Skeletal muscle tissue (tissue), 3 donors: ENCODE measurements at regions not wholly inside any gene's neighbourhood (a gene's known extent, or its start where the extent isn't known, plus 50 kb on each side); places are given as distances from the start of the nearest gene placed in this dataset.

ENCODE experiments used
- H3K27ac ChIP-seq: one replicate; pipeline ENCODE4 v1.7.0; 2013; ENCODE audit warnings: mild to moderate bottlenecking, low read depth, low read length, inconsistent platforms
- H3K27me3 ChIP-seq, 3 donors: one replicate each; pipeline ENCODE4 v1.7.0; 2013; ENCODE audit warnings: low read length in 3 of 3; ENCODE audit not compliant: control insufficient read depth in 3 of 3, insufficient read depth in 3 of 3
- H3K36me3 ChIP-seq, 3 donors: one replicate each; pipeline ENCODE4 v1.7.0; 2013; ENCODE audit warnings: low read length in 3 of 3; ENCODE audit not compliant: control insufficient read depth in 3 of 3, insufficient read depth in 3 of 3
- H3K4me1 ChIP-seq, 3 donors: one replicate each; pipeline ENCODE4 v1.7.0; 2013; ENCODE audit warnings: low read length in 3 of 3, mild to moderate bottlenecking in 3 of 3; ENCODE audit not compliant: control insufficient read depth in 3 of 3, insufficient read depth in 3 of 3
- H3K4me3 ChIP-seq, 3 donors: one replicate each; pipeline ENCODE4 v1.7.0; 2013; ENCODE audit warnings: low read length in 3 of 3
- H3K9ac ChIP-seq, 3 donors: one replicate each; pipeline ENCODE4 v1.7.0; 2013; ENCODE audit warnings: low read length in 3 of 3, mild to moderate bottlenecking in 3 of 3, moderate library complexity in 2 of 3, low read depth in 1 of 3
- H3K9me3 ChIP-seq, 3 donors: one replicate each; pipeline ENCODE4 v1.7.0; 2013; ENCODE audit warnings: low read length in 3 of 3; ENCODE audit not compliant: control insufficient read depth in 3 of 3
- donor health status: Osteomylitis.

DNA sequence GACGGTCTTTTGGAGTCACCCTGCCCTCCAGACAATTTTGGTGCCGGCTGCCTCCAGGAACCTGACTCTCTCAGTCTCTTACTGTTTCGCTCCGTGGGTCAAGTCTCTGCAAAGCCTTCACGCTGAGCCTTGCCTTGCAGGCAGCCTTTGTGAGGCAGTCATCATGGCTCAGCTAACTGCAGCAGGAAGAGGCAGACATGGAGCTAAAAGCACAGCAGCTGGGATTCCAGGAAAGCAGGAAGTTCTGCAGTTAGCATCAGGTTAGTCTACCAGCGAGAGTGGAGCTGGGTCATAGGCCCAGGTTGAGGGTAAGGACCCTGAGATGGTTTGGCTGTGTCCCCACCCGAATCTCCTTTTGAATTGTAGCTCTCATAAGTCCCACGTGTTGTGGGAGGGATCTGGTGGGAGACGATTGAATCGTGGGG is 305.4 kb downstream of the PCNX1 start:
- no peaks in the 10 kb centered on the region for H3K36me3 ChIP-seq

DNA sequence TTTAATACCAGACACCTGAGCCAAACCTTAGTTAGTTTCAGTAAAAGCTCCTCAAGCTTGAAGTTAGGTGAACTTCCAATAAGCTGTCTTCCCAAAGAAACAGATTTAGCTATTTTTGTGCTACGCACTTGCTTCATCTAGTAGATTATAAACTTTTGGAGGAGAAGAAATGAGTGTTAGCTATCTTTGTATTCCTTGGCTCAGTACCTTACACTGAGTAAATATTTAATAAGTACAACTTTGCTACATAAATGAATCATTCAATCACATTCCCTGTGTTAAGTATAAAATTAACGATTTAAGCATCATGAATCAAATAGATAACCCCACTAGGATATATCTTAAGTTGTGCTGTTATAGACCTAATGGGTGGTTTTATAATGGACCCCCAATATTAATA is 307.0 kb downstream of the PCNX1 start:
- Histone ChIP-seq H3K4me1 (no peaks in the 10 kb centered on the region), H3K9me3 (no peaks in the 10 kb centered on the region), H3K9ac (no peak overlapping the region), H3K27me3 (peaks cover 0 to 10% (median 0%) of the 10 kb centered on the region in 3 donors), H3K27ac (no peak overlapping the region), H3K4me3 (no peak overlapping the region), H3K36me3 (no peaks in the 10 kb centered on the region)

More for the DNA sequence above, 305.4 kb downstream of the PCNX1 start:
- H3K27ac ChIP-seq = no peak overlapping the region
- no peak overlapping the region for H3K9ac ChIP-seq
- no peaks in the 10 kb centered on the region for H3K4me1 ChIP-seq
- no peaks in the 10 kb centered on the region for H3K9me3 ChIP-seq
- H3K27me3 ChIP-seq = peaks cover 0 to 10% (median 0%) of the 10 kb centered on the region in 3 donors
- no peak overlapping the region for H3K4me3 ChIP-seq

DNA sequence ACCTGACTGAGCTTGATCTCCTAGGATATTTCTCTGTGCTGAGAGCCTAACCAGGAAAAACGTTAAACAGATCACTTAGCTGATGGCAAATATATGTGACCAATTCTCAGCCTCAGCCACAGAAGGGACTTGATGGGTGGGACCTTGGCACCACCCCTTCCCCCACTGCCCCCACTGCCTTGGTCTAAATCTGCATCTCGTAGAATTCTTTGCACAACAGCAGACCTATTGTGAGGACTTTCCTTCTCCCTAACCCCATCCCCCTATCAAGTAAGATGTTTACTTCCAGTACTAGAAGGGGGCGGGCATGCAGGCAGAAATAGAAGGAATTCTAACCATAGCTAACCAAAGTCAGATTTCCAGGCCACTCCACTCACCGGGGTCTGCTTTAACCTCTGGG is 313.2 kb downstream of the PCNX1 start:
- H3K9me3 ChIP-seq = no peaks in the 10 kb centered on the region
- H3K4me3 ChIP-seq = no peak overlapping the region
- H3K27me3 ChIP-seq = no peaks in the 10 kb centered on the region
- no peaks in the 10 kb centered on the region for H3K4me1 ChIP-seq
- no peak overlapping the region for H3K27ac ChIP-seq
- H3K36me3 ChIP-seq = no peaks in the 10 kb centered on the region
- H3K9ac ChIP-seq = no peak overlapping the region

GRCh38 chr14:71221119-71221518 is 313.9 kb downstream of the PCNX1 start:
- Histone ChIP-seq H3K4me1 (no peaks in the 10 kb centered on the region), H3K27me3 (no peaks in the 10 kb centered on the region), H3K9ac (no peak overlapping the region), H3K4me3 (no peak overlapping the region), H3K27ac (no peak overlapping the region), H3K36me3 (no peaks in the 10 kb centered on the region), H3K9me3 (no peaks in the 10 kb centered on the region)

GRCh38 chr14:71225113-71225512 is 317.9 kb downstream of the PCNX1 start:
- no peaks in the 10 kb centered on the region for H3K4me1 ChIP-seq
- H3K27me3 ChIP-seq = no peaks in the 10 kb centered on the region

DNA sequence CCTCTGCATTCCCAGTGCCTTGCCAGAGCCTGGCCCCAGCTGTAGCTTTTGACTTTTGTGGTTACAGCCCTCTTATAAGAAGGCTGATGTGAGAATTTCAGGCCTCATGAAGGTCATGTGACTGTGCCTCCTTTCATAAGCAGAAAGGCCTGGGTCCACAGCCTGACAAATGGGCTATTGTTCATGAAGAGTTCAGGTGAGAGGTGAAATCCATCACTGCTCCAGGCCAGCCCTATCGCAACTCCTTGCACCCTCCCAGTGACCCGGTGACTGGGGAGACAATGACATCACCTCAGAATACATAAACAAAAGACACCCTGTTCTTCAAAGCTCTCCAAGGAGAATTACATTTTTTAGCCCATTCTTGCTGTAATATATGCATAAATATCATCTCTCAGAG is 321.5 kb downstream of the PCNX1 start:
- Histone ChIP-seq H3K4me3 (no peak overlapping the region), H3K36me3 (no peaks in the 10 kb centered on the region), H3K9me3 (no peaks in the 10 kb centered on the region), H3K27me3 (no peaks in the 10 kb centered on the region), H3K9ac (no peak overlapping the region), H3K4me1 (no peaks in the 10 kb centered on the region), H3K27ac (no peak overlapping the region)

More at GRCh38 chr14:71225113-71225512, 317.9 kb downstream of the PCNX1 start:
- Histone ChIP-seq H3K9me3 (no peaks in the 10 kb centered on the region), H3K36me3 (no peaks in the 10 kb centered on the region), H3K4me3 (no peak overlapping the region), H3K27ac (no peak overlapping the region), H3K9ac (no peak overlapping the region)

DNA sequence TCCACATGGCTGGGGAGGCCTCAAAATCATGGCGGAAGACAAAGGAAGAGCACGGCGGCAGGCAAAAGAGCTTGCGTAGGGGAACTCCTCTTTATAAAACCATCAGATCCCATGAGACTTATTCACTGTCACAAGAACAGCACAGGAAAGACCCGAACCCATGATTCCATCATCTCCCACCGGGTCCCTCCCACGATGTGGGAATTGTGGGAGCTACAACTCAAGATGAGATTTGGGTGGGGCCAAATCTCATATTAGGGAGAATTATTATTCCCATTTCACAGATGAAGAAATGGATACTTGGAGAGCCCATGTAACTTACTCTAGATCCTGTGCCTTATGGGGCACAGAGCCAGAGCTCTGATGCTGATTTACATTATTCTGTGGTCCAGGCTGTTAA is 322.6 kb downstream of the PCNX1 start:
- no peak overlapping the region for H3K27ac ChIP-seq
- H3K4me3 ChIP-seq = no peak overlapping the region
- no peak overlapping the region for H3K9ac ChIP-seq
- no peaks in the 10 kb centered on the region for H3K27me3 ChIP-seq
- H3K4me1 ChIP-seq = no peaks in the 10 kb centered on the region
- no peaks in the 10 kb centered on the region for H3K36me3 ChIP-seq
- H3K9me3 ChIP-seq = no peaks in the 10 kb centered on the region

- Histone ChIP-seq H3K4me3 (no peak overlapping the region), H3K4me1 (no peaks in the 10 kb centered on the region), H3K9ac (no peak overlapping the region), H3K9me3 (no peaks in the 10 kb centered on the region), H3K36me3 (no peaks in the 10 kb centered on the region), H3K27ac (no peak overlapping the region), H3K27me3 (no peaks in the 10 kb centered on the region)
Observed at GRCh38 chr14:71230897-71231296, 323.6 kb downstream of the PCNX1 start.

- Histone ChIP-seq H3K27me3 (no peaks in the 10 kb centered on the region), H3K4me1 (no peaks in the 10 kb centered on the region), H3K9ac (no peak overlapping the region), H3K36me3 (no peaks in the 10 kb centered on the region), H3K4me3 (no peak overlapping the region), H3K9me3 (no peaks in the 10 kb centered on the region), H3K27ac (no peak overlapping the region)
Observed at GRCh38 chr14:71231521-71232393, 324.5 kb downstream of the PCNX1 start.

- no peak overlapping the region for H3K27ac ChIP-seq
Observed at GRCh38 chr14:71232506-71232905, 325.2 kb downstream of the PCNX1 start.

More at GRCh38 chr14:71232506-71232905, 325.2 kb downstream of the PCNX1 start:
- H3K27me3 ChIP-seq = no peaks in the 10 kb centered on the region
- no peaks in the 10 kb centered on the region for H3K9me3 ChIP-seq
- H3K4me1 ChIP-seq = no peaks in the 10 kb centered on the region
- no peaks in the 10 kb centered on the region for H3K36me3 ChIP-seq
- H3K4me3 ChIP-seq = no peak overlapping the region
- H3K9ac ChIP-seq = no peak overlapping the region
